Esophagus muscularis mucosa (tissue), 4 donors: ENCODE measurements at regions not wholly inside any gene's neighbourhood (a gene's known extent, or its start where the extent isn't known, plus 50 kb on each side); places are given as distances from the start of the nearest gene placed in this dataset.

ENCODE experiments used
- CTCF ChIP-seq, 3 experiments: fragments of 200-600 bp in 2 of 3; fragments of 450-650 bp in 1 of 3; sonication (generic) in 2 of 3; IDR thresholded peaks; one replicate each; pipeline ENCODE4 v1.5.1; 2017 to 2019; ENCODE audit warnings: antibody characterized with exemption in 3 of 3, mild to moderate bottlenecking in 2 of 3, moderate library complexity in 1 of 3
- EP300 ChIP-seq: sonication (generic); formaldehyde crosslinking; IDR thresholded peaks from one replicate; pipeline ENCODE4 v1.6.1; 2017; ENCODE audit warnings: antibody characterized with exemption
- POLR2A ChIP-seq: fragments of 450-650 bp; IDR thresholded peaks from one replicate; pipeline ENCODE4 v1.6.1; 2017; ENCODE audit warnings: antibody characterized with exemption, moderate library complexity, mild to moderate bottlenecking, low read depth
- POLR2AphosphoS5 ChIP-seq, 2 donors: sonication (generic); formaldehyde crosslinking; IDR thresholded peaks; one replicate each; pipeline ENCODE4 v1.6.1; 2017; ENCODE audit warnings: antibody characterized with exemption in 2 of 2

GRCh38 chr17:21823090-21823489, 130.8 kb downstream of the KCNJ18 start:
- TF ChIP-seq POLR2A (no peak), CTCF (IDR thresholded peaks at IDR 0.05) (no peak), EP300 (no peak), POLR2AphosphoS5 (IDR thresholded peaks at IDR 0.05) (no peak)
